ENCODE measurements at regions not wholly inside any gene's neighbourhood (a gene's known extent, or its start where the extent isn't known, plus 50 kb on each side); places are given as distances from the start of the nearest gene placed in this dataset.

DNA sequence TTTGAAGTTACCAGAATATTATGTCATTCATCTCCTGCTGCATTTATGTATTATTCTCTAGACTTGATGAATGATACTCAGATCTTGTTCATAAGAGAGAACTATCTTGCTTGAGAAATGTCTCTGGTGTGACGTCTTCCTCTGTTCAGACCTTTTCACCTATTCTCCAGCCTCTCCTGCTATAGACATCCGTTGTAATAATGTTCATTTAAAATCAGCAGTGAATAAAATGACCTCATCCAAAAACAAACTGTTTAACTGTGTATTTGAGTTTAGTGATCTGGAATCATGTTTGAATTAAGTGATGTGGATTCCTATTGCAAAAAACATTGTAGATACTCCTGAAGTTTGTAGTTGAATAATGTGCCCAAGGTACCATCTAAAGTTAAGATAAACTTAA lies 487.1 kb downstream of the PCNX1 start:
- Histone ChIP-seq H3K27me3 (ENCODE audit: insufficient read depth, low read length) (no peaks in the 10 kb centered on the region), H3K27ac (ENCODE audit: low read depth, low read length) (no peak overlapping the region), H3K36me3 (ENCODE audit: insufficient read depth, low read length) (no peaks in the 10 kb centered on the region), H3K4me1 (ENCODE audit: insufficient read depth, low read length) (peaks cover 8% of the 10 kb centered on the region), H3K4me3 (ENCODE audit: low read length in 2 of 2) (no peak overlapping the region), H3K9me3 (ENCODE audit: control insufficient read depth in 1 of 2, low read length in 2 of 2) (no peaks in the 10 kb centered on the region)
- ChIA-PET POLR2A (ENCODE audit: partially characterized antibody) (no interaction called here), CTCF (ENCODE audit: partially characterized antibody) (interaction anchor here (2.5 kb wide), 1 partner anchor 10 kb away, joined by 12 read pairs; no protein-coding TSS in a partner anchor)
- Mint-ChIP-seq H3K4me3 (no peak overlapping the region), H3K4me1 (peaks cover 17 to 33% (median 24%) of the 10 kb centered on the region in 4 donors), H3K27ac (peak overlapping the region in 2 of 7 donors; percentile 19 to 32), H3K36me3 (peaks cover 0 to 1% of the 10 kb centered on the region in 2 donors), H3K9me3 (no peaks in the 10 kb centered on the region), H3K27me3 (no peaks in the 10 kb centered on the region)
- intact Hi-C loops (cut with micrococcal nuclease): no loop called here
- DNase-seq: no peak

DNA sequence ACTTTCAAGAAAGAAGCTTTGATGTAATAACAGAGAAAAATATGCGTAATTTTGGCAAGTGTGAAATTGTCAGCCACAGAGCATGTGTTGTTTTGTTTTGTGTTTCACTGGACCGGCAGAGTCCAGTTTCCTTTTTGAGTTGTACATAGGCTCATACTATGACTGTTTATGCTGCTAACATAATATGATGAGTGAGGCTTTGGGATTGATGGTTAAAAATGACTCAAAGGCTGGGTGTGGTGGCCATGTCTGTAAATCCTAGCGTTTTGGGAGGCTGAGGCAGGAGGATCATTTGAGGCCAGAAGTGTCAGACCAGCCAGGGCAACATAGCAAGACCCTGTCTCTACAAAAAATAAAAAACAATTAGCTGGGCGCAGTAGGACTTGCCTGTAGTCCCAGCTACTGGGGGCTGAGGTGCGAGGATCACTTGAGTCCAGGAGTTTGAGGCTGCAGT lies 487.9 kb downstream of the PCNX1 start:
- no peaks in the 10 kb centered on the region for H3K9me3 Mint-ChIP-seq
- no peak overlapping the region for H3K4me3 Mint-ChIP-seq
- H3K36me3 ChIP-seq (ENCODE audit: insufficient read depth, low read length): no peaks in the 10 kb centered on the region
- H3K27ac Mint-ChIP-seq: peak overlapping the region in 6 of 7 donors; percentile 30 to 84 (median 76)
- peaks cover 0 to 1% of the 10 kb centered on the region in 2 donors for H3K36me3 Mint-ChIP-seq
- H3K27me3 ChIP-seq (ENCODE audit: insufficient read depth, low read length): no peaks in the 10 kb centered on the region
- intact Hi-C loops (cut with micrococcal nuclease): no loop called here
- no peak overlapping the region for H3K4me3 ChIP-seq (ENCODE audit: low read length in 2 of 2)
- H3K27ac ChIP-seq (ENCODE audit: low read depth, low read length): no peak overlapping the region
- CTCF ChIA-PET (ENCODE audit: partially characterized antibody): interaction anchor here (2.5 kb wide), 1 partner anchor 9 kb away, joined by 12 read pairs; no protein-coding TSS in a partner anchor
- H3K9me3 ChIP-seq (ENCODE audit: control insufficient read depth in 1 of 2, low read length in 2 of 2): no peaks in the 10 kb centered on the region
- H3K4me1 Mint-ChIP-seq: peaks cover 20 to 36% (median 26%) of the 10 kb centered on the region in 4 donors
- peaks cover 15% of the 10 kb centered on the region for H3K4me1 ChIP-seq (ENCODE audit: insufficient read depth, low read length)
- H3K27me3 Mint-ChIP-seq: no peaks in the 10 kb centered on the region
- POLR2A ChIA-PET (ENCODE audit: partially characterized antibody): interaction anchor here (0.6 kb wide), 1 partner anchor 17 kb away, joined by 3 read pairs; no protein-coding TSS in a partner anchor
- DNase-seq: no peak

DNA sequence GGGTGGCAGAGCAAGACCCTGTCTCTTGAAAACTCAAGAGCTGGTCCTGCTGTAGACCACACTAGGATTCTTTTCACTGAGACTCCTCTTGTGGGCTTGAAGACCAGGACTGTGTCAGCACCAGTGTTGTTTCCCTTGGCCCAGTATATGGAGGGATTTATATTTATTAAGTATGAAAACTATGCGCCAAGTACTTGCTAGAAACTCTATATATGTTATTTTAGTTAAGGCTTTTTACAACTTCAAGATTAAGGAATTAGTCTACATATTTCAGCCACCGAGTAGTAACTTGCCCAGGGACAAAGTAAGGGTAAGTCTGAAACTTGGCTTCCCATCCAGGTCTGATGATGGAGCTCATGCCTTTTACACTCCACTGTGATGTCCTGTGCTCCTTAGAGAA lies 488.4 kb downstream of the PCNX1 start:
- H3K9me3 Mint-ChIP-seq: no peaks in the 10 kb centered on the region
- H3K36me3 ChIP-seq (ENCODE audit: insufficient read depth, low read length): no peaks in the 10 kb centered on the region
- H3K4me1 ChIP-seq (ENCODE audit: insufficient read depth, low read length): peaks cover 17% of the 10 kb centered on the region
- no peaks in the 10 kb centered on the region for H3K27me3 ChIP-seq (ENCODE audit: insufficient read depth, low read length)
- H3K4me1 Mint-ChIP-seq: peaks cover 25 to 41% (median 29%) of the 10 kb centered on the region in 4 donors
- peak overlapping the region in 4 of 7 donors; percentile 4 to 84 (median 8) for H3K27ac Mint-ChIP-seq
- POLR2A ChIA-PET (ENCODE audit: partially characterized antibody): interaction anchor here (0.6 kb wide), 1 partner anchor 17 kb away, joined by 3 read pairs; no protein-coding TSS in a partner anchor
- no peak overlapping the region for H3K27ac ChIP-seq (ENCODE audit: low read depth, low read length)
- DNase-seq: no peak
- H3K36me3 Mint-ChIP-seq: peaks cover 0 to 1% of the 10 kb centered on the region in 2 donors
- CTCF ChIA-PET (ENCODE audit: partially characterized antibody): interaction anchor here (2.5 kb wide), 1 partner anchor 9 kb away, joined by 12 read pairs; no protein-coding TSS in a partner anchor
- no peak overlapping the region for H3K4me3 Mint-ChIP-seq
- H3K4me3 ChIP-seq (ENCODE audit: low read length in 2 of 2): no peak overlapping the region
- no peaks in the 10 kb centered on the region for H3K9me3 ChIP-seq (ENCODE audit: control insufficient read depth in 1 of 2, low read length in 2 of 2)
- intact Hi-C loops (cut with micrococcal nuclease): no loop called here
- H3K27me3 Mint-ChIP-seq: no peaks in the 10 kb centered on the region

DNA sequence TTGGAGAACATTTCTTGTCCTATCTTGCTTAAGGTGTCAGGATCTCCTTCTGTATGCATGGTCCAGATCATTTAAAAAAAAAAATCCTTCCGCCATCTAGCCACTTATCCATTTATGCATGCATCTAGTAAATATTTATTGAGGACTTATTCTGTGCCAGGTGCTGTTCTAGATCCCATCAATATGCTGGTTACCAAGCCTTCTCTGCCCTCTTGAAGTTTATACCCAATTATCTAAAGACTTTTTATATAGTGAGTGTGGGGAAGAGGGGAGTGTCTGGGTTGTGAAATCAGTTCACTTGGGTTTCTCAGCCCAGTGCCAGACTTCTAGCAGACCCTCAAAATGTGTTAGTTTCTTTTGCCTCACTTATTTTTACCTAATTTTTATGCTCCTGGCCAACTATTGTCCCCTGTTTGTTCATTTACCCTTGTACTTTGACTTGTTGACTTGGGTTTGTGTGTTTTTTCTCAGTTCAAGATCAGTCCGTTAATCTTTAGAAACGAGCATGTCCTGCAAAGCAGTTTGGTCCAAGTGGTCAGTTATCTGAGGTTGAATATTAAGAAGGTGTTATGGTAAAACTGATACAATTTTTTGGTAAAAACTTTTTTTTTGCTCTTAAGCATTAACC lies 488.9 kb downstream of the PCNX1 start:
- H3K36me3 ChIP-seq (ENCODE audit: insufficient read depth, low read length): no peaks in the 10 kb centered on the region
- POLR2A ChIA-PET (ENCODE audit: partially characterized antibody): no interaction called here
- H3K27me3 ChIP-seq (ENCODE audit: insufficient read depth, low read length): no peaks in the 10 kb centered on the region
- H3K4me1 ChIP-seq (ENCODE audit: insufficient read depth, low read length): peaks cover 21% of the 10 kb centered on the region
- Mint-ChIP-seq H3K36me3 (peaks cover 0 to 1% of the 10 kb centered on the region in 2 donors), H3K9me3 (no peaks in the 10 kb centered on the region), H3K4me1 (peaks cover 29 to 44% (median 33%) of the 10 kb centered on the region in 4 donors), H3K4me3 (no peak overlapping the region), H3K27me3 (no peaks in the 10 kb centered on the region), H3K27ac (peak overlapping the region in 3 of 7 donors; percentile 5 to 20 (median 8))
- no peaks in the 10 kb centered on the region for H3K9me3 ChIP-seq (ENCODE audit: control insufficient read depth in 1 of 2, low read length in 2 of 2)
- DNase-seq: no peak
- CTCF ChIA-PET (ENCODE audit: partially characterized antibody): no interaction called here
- no peak overlapping the region for H3K4me3 ChIP-seq (ENCODE audit: low read length in 2 of 2)
- no peak overlapping the region for H3K27ac ChIP-seq (ENCODE audit: low read depth, low read length)
- intact Hi-C loops (cut with micrococcal nuclease): no loop called here

DNA sequence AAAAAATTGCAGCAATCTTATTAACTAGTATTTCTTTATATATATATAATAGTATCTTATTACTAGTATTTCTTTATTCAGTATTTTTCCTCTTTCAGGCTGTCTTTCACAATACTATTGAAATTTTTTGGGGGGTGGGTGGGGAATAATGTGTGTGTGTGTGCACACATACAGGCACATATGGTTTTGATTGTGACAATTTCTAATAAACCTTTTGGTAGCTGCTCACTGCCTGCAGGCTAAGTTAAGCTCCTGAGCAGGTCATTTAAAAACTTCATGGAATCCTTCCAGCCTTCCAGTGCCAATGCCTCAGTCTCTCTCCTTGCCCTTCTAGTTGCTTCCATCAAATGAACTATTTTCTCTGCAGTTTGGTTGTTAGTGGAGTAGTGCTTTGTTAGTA lies 490.1 kb downstream of the PCNX1 start:
- no peaks in the 10 kb centered on the region for H3K27me3 Mint-ChIP-seq
- H3K27ac Mint-ChIP-seq: peak overlapping the region in 6 of 7 donors; percentile 33 to 83 (median 65)
- Histone ChIP-seq H3K27ac (ENCODE audit: low read depth, low read length) (no peak overlapping the region), H3K4me1 (ENCODE audit: insufficient read depth, low read length) (peaks cover 21% of the 10 kb centered on the region), H3K9me3 (ENCODE audit: control insufficient read depth in 1 of 2, low read length in 2 of 2) (no peaks in the 10 kb centered on the region), H3K36me3 (ENCODE audit: insufficient read depth, low read length) (no peaks in the 10 kb centered on the region), H3K4me3 (ENCODE audit: low read length in 2 of 2) (no peak overlapping the region), H3K27me3 (ENCODE audit: insufficient read depth, low read length) (no peaks in the 10 kb centered on the region)
- no peaks in the 10 kb centered on the region for H3K36me3 Mint-ChIP-seq
- CTCF ChIA-PET (ENCODE audit: partially characterized antibody): no interaction called here
- intact Hi-C loops (cut with micrococcal nuclease): no loop called here
- H3K4me1 Mint-ChIP-seq: peaks cover 27 to 44% (median 31%) of the 10 kb centered on the region in 4 donors
- H3K9me3 Mint-ChIP-seq: no peaks in the 10 kb centered on the region
- no peak overlapping the region for H3K4me3 Mint-ChIP-seq
- POLR2A ChIA-PET (ENCODE audit: partially characterized antibody): no interaction called here
- DNase-seq: no peak

DNA sequence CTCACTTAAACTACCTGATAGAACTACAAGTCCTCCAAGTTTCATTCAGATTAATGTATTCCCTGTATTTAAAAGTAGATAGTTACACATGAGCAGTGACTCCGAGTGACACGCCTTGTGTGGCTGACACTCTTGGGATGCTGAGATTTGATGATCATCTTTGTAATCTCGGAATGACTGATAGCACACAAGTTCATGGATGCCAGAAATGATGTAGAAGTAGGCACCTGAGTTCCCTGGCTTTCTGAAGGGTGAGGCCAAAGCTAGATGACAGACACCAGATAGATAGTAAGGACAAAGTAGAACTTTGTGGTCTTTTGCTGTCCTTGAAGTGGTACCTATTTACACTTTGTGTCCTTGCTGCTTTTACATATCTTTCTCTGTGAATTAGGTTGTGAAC lies 491.2 kb downstream of the PCNX1 start:
- peaks cover 21% of the 10 kb centered on the region for H3K4me1 ChIP-seq (ENCODE audit: insufficient read depth, low read length)
- ChIA-PET CTCF (ENCODE audit: partially characterized antibody) (no interaction called here), POLR2A (ENCODE audit: partially characterized antibody) (interaction anchor here (1.0 kb wide), 1 partner anchor 77 kb away, joined by 3 read pairs; no protein-coding TSS in a partner anchor)
- no peak overlapping the region for H3K4me3 ChIP-seq (ENCODE audit: low read length in 2 of 2)
- Mint-ChIP-seq H3K27ac (peak overlapping the region; percentile 75 to 96 (median 87)), H3K9me3 (no peaks in the 10 kb centered on the region), H3K27me3 (no peaks in the 10 kb centered on the region), H3K4me3 (peak overlapping the region in 2 of 8 donors; percentile 23 to 60), H3K4me1 (peaks cover 27 to 44% (median 31%) of the 10 kb centered on the region in 4 donors), H3K36me3 (no peaks in the 10 kb centered on the region)
- H3K9me3 ChIP-seq (ENCODE audit: control insufficient read depth in 1 of 2, low read length in 2 of 2): no peaks in the 10 kb centered on the region
- no peaks in the 10 kb centered on the region for H3K27me3 ChIP-seq (ENCODE audit: insufficient read depth, low read length)
- H3K27ac ChIP-seq (ENCODE audit: low read depth, low read length): peak overlapping the region; percentile 12
- intact Hi-C loops (cut with micrococcal nuclease): no loop called here
- DNase-seq: no peak
- H3K36me3 ChIP-seq (ENCODE audit: insufficient read depth, low read length): no peaks in the 10 kb centered on the region

- Histone ChIP-seq H3K4me1 (ENCODE audit: insufficient read depth, low read length) (peaks cover 21% of the 10 kb centered on the region), H3K9me3 (ENCODE audit: control insufficient read depth in 1 of 2, low read length in 2 of 2) (no peaks in the 10 kb centered on the region), H3K4me3 (ENCODE audit: low read length in 2 of 2) (no peak overlapping the region), H3K36me3 (ENCODE audit: insufficient read depth, low read length) (no peaks in the 10 kb centered on the region), H3K27me3 (ENCODE audit: insufficient read depth, low read length) (no peaks in the 10 kb centered on the region), H3K27ac (ENCODE audit: low read depth, low read length) (no peak overlapping the region)
- peak in 4 of 5 donors; percentile 40 to 77 (median 60) for DNase-seq
- peak overlapping the region; percentile 75 to 96 (median 87) for H3K27ac Mint-ChIP-seq
- peaks cover 30 to 42% (median 34%) of the 10 kb centered on the region in 4 donors for H3K4me1 Mint-ChIP-seq
- H3K9me3 Mint-ChIP-seq: no peaks in the 10 kb centered on the region
- intact Hi-C loops (cut with micrococcal nuclease): no loop called here
- H3K4me3 Mint-ChIP-seq: peak overlapping the region in 7 of 8 donors; percentile 4 to 66 (median 52)
- ChIA-PET CTCF (ENCODE audit: partially characterized antibody) (no interaction called here), POLR2A (ENCODE audit: partially characterized antibody) (interaction anchor here (1.0 kb wide), 1 partner anchor 78 kb away, joined by 3 read pairs; no protein-coding TSS in a partner anchor)
- no peaks in the 10 kb centered on the region for H3K36me3 Mint-ChIP-seq
- no peaks in the 10 kb centered on the region for H3K27me3 Mint-ChIP-seq
These were observed 491.8 kb downstream of the PCNX1 start for GRCh38 chr14:71399057-71399487.

Data from CD4-positive, alpha-beta memory T cell (primary cell).